Hematopoietic multipotent progenitor cell treated with erythropoietin and hydrocortisone succinate and interleukin-3 and kit ligand, for 15 days (in vitro differentiated cells): ENCODE measurements at regions not wholly inside any gene's neighbourhood (a gene's known extent, or its start where the extent isn't known, plus 50 kb on each side); places are given as distances from the start of the nearest gene placed in this dataset.

Experiments
- DNase-seq: peaks from one replicate; pipeline ENCODE4 v3.0.0-alpha.2; 2015; ENCODE audit warnings: low spot score

DNA sequence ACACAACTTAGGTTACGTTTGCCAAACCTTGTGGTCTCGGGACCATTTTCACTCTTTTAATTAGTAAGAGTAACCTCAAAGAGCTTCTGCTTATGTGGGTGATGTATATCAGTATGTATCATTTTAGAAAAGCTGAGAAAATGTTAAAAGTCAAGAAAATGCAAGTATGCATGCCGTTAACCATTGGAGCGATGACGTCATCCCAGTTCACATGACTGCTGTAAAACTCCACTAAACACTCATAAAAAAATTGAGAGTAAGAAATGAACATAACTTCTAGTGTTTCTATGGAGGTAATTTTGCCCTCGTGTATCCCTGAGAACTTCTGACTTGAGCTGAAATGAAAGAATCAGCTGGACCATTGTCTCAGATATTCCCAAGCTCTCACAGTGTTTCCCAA, 250.0 kb upstream of the CDH4 start:
- DNase-seq, result no peak

DNA sequence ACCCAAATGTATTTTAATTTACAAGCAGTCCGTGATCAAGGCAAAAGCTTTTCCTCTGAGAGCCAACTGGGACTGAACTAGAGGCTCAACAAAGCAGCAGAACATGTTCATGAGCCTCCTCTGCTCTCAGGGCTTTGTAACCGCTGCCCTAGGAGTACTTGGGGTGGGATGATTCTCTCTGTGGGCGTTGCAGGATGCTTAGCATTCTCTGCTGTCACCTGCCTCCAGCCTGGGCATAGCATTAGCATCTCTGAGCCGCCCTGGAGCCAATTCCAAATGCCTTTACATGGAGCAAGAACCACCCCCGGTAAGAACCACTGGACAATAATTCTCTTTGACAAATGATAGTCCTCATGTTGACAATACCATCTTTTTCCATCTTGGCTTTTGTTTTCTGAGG, 237.6 kb upstream of the CDH4 start:
- DNase-seq, result no peak

DNA sequence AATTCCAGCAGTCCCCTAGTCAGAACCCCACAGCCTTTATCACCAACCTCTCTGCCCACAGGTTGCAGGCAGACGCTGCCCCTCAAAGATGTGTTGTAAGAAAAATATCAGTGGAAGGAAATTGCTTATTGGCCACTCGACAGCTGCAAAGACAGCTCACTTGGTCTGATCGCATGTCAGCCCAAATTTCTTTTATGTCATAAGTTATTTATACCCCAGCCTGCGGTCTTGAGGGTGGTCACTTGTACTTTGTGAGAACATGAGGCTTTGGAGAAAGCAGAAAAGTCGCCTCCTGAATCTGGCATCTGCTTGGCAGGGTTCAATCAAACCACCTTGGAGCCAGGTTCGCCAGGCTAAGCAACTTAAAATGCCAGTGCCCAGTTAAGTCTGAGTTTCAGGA, 236.5 kb upstream of the CDH4 start:
- no peak for DNase-seq

DNA sequence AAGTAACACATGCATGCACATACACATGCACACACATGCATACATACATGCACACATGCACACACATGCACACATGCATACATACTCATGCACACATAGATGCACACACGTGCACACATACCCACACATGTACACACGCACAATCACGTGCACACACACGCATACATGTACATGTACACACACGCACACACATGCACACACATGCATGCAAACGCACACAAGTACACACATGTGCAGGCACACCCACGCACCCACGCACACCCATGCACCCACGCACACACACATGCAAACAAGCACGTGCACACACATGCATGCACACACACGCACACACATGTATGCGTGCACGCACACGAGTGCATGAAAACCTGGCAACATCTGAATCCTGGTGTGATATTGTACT, 232.7 kb upstream of the CDH4 start:
- no peak for DNase-seq

DNA sequence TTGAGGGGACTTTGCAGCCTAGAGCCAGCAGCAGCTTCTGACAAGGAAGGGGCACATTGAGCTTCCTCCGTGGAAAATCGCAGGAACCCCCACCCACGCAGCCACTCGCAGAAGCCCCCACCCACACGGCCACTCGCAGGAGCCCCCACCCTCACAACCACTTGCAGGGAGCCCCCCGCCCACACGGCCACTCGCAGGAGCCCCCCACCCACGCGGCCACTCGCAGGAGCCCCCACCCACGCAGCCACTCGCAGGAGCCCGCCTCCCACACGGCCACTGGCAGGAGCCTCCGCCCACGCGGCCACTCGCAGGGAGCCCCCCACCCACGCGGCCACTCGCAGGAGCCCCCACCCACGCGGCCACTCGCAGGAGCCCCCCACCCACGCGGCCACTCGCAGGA, 228.4 kb upstream of the CDH4 start:
- DNase-seq, result no peak

DNA sequence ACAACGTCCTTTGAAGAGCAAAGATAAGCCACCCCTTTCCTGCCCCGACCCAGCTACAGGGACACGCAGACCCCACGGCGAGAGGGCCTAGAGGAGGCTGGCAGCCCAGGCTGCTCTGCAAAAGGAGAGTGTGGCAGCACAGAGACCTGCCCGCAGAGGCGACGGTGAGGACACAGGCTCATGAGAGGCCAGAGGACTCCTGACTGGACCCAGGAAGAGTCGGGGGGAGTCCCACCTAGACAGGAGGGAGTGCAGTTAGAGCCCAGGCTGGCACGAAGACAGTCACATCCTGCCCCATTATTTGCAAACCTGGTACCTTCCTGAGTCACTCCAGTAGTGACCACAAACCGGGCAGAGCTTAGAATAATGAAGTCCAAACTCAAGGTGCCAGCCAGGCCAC, 227.7 kb upstream of the CDH4 start:
- DNase-seq, result no peak

DNA sequence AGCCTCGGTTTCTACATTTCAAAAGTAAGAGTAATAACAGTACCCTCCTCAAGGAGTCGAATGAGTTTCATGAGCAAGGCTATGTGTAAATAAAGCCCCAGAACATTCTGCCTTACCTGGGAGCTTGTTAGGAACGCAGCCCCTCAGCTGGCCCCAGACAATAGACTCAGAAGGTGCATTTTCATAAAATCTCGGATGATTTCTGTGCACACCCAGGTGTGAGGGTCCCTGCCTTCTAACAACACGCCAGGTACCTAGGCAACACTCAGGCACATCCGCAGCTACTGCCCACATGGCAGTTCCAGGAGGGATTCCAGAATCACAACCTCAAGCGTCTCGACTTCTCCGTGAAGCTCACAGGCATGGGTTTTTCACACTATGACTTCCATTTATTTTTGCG, 226.5 kb upstream of the CDH4 start:
- DNase-seq, result no peak

DNA sequence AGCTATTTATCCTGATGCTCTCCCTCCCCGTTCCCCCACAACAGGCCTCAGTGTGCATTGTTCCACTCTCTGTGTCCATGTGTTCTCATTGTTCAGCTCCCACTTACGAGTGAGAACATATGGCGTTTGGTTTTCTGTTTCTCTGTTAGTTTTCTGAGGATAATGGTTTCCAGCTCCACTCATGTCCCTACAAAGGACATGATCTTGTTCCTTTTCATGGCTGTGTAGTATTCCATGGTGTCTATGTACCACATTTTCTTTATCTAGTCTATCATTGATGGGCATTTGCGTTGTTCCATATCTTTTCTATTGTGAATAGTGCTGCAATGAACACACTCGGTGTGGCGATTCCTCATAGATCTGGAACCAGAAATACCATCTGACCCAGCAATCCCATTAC, 225.9 kb upstream of the CDH4 start:
- no peak for DNase-seq

DNA sequence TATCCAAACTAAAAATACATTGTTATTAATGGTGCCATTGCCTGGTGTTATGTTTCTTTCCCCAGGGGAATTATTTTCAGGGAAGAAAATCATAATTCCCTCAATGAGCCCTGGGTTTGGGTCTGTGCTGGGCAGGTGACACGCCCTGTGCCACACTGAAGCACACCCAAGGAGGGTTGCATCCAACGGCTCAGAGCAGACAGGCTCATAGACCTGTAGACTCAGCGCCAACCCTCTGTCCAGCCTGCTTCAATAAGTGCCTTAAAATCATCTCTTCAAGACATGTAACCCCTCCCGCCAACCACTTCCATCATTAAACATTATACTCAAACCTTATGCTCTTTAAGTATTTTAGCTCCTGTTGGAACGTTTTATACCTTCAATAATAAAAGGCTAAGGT, 225.3 kb upstream of the CDH4 start:
- no peak for DNase-seq

DNA sequence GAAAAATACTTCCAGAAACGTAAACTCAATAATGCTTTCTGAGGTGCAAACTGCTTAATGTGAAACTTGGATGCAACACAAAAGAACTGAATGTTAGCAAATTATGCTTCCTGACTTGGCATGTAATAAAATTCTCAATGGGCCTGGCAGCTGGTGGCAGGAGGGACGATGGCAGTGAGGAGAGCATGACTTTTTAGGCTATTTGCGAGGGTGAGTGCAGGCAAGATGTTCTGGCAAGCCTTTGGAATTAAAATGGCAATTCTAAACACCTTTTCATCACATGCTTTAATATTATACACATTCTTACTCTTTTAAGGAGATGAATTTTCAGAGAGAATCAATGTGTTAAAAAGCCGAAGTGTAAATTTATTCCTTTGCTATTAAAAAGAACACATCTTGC, 224.8 kb upstream of the CDH4 start:
- no peak for DNase-seq

DNA sequence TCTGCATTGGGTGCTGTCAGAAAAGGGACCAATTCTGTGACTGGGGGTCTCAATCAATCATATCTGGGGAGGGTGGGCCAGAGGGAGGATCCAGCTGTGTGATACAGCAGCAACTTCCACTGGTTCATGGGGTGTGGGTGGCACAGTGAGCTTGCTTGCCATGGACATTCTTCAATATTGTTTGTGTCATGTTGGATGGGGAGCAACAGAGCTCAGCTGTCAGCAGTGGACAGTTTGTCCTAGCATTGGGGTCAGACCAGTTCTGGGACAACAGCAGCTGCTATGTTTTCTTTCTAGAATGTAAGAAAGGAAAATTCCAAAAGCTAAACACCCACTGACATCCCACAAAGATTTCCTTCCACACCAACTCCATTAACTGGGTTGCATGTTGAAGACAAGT, 221.9 kb upstream of the CDH4 start:
- no peak for DNase-seq

DNA sequence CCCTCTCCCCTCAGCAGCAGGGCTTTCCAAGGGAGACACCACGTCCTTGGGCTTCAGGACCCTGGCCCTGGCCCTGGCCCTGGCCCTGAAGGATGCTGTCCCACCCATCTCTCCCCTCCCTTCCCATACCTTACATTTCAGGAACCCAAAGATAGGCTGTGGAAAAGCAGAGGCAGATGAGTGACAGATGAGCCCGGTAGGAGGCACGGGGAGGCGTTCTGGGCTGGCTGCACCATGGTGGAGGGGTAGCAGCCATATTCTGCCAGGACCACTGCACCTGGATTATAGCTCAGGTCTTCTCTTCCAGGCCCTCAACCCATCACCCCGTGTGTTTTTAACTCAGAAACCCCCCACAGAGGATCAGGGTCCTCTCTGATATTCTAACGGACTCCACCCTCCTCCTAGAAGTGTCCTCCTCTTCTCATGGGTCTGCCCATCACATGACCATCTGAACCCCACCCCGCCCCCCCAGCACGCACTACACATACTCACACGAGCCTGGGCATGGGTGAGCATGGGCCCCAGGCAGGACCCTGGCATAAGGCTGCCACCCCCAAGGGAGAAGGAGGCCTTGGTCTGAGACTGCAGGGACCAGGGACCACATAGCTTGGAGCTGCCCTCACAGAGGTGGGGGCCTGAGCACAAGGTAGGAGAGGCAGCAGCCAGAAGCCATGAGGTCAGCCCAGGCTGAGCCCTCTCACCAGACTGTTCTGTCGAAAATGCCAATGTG, 220.8 kb upstream of the CDH4 start:
- DNase-seq, result no peak

DNA sequence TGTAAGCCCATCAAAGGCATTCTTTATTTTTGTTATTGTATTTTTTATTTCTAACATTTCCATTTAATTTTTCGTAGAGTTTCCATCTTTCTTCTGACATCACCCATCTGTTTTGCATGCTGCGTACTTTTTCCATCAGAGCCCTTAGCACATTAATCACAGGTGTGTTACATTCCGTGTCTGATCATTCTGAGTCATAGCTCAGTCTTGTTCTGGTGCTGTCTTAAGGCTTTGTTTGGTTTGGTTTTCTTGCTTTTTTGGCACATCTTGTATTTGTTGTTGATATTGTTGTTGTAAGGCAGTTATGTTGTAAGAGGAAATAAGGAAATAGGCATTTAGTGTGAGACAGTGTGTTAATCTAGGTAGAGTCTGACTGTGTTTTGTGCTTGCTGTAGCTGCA, 214.6 kb upstream of the CDH4 start:
- no peak for DNase-seq

DNA sequence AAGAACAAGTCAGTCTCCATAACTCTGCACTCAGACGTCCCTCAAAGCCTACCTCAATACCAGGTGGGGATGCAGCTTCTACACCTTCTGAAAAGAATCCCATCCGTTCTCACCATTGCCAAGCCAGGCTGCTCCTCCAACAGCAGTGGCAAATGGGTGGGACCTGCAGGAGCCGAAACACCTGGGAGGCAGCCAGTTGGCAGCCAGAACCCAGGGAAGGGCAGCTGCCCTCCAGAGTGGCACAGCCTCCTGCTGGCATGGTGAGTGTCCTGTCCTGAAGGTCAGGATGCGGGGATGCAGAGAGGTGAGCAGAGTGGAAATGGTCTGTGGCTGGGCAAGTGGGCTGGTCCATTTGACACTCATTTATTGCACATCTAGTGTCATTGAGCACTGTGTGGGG, 210.6 kb upstream of the CDH4 start:
- no peak for DNase-seq

DNA sequence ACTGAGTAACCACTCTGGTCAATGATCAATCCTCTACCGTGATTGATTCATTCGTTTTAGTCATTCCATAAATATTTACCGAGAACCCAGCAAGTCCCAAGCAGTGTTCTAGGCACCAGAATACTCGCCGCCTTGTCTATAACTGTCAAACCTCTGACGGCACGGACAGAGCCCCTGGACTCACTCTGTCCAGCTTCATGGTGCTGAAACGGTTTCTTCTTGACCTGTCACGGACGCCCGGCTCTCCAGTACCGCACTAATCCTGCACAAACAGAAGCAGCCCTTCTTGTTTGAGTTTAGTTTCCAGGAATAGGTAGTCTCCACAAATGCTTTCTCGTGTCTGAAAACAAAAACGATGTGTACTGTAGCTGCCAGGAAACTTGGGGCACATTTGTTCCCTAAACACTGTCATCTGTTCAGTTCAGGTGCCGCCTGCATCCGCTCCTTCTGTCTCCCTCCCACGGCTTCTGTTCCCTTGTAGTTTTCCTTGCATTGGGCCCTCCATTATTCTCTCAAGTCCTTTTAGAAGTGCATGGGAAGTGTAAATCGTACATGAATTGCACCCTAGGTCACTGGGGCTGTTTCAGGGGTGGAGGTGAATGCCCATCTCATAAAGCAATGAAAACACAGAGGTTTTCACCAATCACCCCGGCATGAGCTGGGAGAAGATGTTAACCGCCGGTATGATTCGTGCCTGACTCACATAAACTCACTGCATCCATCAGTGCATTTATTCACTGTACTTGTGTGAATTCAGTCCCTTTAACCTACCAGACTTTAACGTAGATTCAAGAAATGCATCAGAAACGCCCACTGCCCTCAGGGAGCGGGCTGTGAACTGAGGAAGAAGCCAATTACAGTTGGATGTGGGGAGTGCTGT, 209.3 kb upstream of the CDH4 start:
- DNase-seq, result no peak

DNA sequence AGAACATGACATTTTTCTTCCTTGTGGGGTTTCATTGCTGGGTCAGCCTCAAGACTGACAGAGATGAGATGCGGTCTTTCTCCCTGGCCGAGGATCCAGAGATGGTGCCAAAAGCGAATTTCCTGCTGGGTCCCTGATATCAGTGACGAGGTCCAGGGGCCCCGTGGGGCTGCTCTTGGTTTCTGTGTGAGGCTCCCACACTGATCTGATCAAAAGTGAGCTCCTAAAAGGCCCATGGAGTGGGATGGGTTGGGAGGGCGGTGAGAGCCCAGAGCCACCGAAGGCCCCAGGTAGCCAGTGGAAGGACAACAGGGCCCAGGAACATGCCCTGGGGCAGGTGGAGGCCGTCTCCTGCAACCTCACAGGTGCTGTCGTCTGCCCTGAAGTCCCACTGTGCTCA, 208.4 kb upstream of the CDH4 start:
- DNase-seq, result no peak

DNA sequence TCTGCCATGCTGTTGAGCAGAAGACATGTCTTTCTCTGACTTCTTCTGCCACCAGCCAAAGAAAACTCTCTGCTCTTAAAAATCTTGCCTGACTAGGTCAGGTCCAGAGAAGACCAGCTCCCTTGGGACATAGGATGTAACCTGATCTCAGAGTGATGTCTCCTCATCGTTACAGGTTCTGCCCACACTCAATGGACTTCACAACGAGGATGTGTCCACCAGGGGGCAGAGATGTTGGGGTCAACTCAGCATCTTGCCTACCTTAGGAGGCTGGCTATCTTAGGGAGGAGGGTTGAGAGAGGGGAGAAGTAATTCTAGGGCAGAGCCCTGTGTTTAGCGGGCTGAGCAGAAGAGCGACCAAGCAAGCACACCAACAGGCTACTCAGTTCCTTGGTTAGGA, 207.6 kb upstream of the CDH4 start:
- DNase-seq, result no peak

DNA sequence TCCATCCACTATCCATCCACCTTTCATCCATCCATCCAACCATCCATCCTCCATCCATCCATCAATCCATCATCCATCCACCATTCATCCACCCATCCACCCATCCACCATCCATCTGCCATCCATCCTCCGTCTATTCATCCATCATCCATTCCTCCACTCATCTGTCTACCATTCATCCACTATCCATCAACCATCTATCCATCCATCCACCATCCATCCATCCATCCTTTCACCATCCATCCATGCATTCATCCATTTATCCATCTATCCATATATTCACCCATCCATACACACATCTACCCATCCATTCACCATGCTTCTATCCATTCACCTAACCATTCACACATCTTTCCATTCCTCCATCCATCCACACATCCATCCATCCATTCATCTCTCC, 207.0 kb upstream of the CDH4 start:
- DNase-seq, result no peak

DNA sequence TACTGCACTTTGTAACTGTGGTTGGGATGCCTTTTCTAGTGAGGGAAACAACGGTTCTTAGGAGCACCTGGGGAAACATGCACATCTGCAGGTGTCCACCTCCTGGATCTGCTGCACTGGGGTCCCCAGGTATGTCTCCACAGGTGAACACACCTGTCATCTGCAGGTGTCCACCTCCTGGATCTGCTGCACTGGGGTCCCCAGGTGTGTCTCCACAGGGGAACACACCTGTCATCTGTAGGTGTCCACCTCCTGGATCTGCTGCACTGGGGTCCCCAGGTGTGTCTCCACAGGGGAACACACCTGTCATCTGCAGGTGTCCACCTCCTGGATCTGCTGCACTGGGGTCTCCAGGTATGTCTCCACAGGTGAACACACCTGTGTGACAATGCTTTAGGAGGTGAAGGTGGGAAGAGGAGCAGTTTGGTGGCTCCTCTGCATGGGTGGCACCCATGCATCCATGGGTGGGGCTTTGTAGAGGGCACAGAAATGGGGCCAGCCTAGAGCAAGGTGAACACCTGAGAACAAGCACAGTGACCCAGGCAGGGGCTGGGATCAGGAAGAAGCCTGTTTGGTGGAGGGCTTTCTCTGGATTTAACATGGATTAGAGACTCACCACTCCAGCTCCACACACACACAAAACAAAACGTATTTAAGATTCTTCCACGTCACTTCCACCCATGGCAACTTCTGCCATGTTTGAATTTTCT, 206.0 kb upstream of the CDH4 start:
- DNase-seq, result peak; percentile 5

DNA sequence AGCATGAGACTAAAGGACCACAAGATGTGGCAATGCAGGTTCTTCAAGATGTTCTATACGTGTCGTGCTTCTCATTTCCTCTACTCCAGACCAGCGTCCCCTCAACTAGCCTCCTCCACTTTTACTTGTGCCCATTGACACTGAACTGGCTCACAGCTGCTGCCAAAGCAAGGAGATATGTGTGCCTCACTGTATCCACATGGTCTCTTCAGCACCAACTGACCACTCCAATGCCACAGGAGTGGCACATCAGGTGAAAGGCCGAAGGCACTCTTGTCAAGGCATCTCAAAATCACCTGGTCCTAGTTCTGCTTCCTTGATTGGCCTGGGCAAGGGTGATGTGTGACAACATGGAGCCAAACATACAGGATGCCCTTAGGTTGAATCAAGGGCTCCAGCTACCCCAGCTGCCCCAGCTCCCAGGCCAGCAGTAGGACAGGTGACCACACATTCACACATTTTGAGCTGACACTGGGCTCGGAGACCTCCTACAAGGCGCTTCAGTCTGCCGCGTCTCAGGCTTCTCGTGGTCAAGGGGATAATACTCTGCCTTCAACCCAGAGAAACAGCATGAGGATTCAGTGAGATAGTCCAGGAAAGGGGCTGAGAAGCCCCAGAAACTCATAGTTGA, 205.2 kb upstream of the CDH4 start:
- DNase-seq, result no peak

DNA sequence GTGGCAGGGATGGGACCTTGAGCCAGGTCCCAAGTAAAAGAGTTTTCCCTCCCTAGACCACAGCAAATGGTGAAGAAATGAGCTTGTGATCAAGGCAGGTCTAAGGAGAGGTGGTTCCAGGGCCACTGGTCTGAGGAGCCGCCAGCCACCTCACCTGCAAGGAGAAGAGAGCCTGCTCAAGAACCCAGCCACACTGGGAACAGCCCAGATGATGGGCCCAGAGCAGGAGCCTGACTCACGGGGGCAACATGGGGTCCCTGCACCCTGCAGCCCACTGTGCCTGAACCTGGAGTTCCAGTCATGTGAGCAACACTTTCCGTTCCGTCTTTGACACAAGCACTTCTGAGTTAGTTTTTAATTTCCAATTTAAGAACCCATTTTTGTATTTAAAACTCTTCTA, 204.5 kb upstream of the CDH4 start:
- no peak for DNase-seq

DNA sequence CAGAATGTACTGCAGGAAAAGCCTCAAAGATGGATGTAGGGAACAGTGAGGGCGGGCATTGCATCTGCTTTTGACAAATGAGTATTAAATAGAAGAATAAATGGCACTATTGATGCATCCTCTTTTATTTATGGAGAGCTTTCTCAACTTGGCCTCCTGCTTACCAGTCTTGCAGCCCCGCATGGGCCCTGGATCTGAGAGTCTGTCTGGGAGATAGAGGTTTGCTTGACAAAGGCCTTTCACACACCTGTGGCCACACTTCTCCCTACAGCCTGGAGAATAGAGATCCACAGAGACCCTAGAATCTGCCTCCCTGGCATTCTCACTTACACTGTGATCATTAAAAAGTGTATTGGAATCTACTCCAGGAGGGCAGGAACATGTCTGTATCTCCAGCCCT, 203.8 kb upstream of the CDH4 start:
- no peak for DNase-seq

DNA sequence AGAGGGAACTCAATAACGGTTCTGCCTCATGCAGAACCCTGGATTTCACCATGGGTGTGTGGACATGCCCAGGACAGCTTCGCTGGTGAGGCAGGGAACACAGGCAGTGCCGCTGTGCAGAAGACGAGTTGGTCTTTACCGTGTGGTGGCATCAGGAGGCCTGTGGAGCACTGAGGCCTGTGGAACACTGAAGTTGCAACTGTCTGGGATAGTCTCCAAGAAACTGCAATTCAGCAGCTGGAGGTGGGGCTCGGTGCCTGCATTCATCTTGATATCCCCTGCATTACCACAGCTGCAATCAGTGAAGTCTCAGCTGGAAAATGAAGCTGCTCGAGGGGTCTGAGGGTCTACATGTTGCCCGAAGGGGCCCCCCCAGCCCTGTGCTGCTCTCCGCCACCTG, 202.4 kb upstream of the CDH4 start:
- no peak for DNase-seq
